ENCODE measurements at regions not wholly inside any gene's neighbourhood (a gene's known extent, or its start where the extent isn't known, plus 50 kb on each side); places are given as distances from the start of the nearest gene placed in this dataset.

- TF ChIP-seq FOXP2 (optimal IDR thresholded peaks at IDR 0.05; ENCODE audit: control extremely low read depth, extremely low read length, insufficient read depth), result no peak
- no peak for TF ChIP-seq EZH2 (IDR thresholded peaks at IDR 0.05)
Observed at GRCh38 chr1:25024615-25025350, 94.7 kb upstream of the RUNX3 start.
